NCI-H748 treated with DMSO at 0.1 percent for 48 hours (cell line): ENCODE measurements at regions not wholly inside any gene's neighbourhood (a gene's known extent, or its start where the extent isn't known, plus 50 kb on each side); places are given as distances from the start of the nearest gene placed in this dataset.

Source experiments
- DNase-seq: peaks from one replicate; lab custom pipeline; 2025; lab: John Stamatoyannopoulos, UW

DNA sequence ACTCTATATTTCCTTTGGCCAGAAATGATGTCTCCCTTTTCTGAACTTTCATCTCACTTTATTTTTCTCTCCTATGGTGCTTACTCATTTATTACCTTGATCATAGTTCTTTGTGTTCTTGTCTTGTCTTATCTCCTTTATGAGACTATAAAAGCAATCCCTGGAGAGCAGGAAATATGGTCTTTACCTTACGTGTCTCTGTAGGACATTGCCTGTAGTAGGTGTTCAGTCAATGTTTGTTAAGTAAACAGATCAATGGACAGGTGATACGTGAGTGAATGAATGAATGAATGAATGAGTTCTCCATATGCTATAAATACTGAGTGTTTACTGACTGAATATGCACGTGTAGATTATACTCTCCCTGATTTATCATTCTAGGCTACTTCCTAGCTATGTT is 193.7 kb upstream of the HMGA2 start:
- no peak for DNase-seq

- no peak for DNase-seq
Observed at GRCh38 chr12:65631621-65632111, 192.6 kb upstream of the HMGA2 start.

GRCh38 chr12:65632131-65632855 is 192.0 kb upstream of the HMGA2 start:
- DNase-seq: no peak

GRCh38 chr12:65634061-65634460 is 190.2 kb upstream of the HMGA2 start:
- no peak for DNase-seq

DNA sequence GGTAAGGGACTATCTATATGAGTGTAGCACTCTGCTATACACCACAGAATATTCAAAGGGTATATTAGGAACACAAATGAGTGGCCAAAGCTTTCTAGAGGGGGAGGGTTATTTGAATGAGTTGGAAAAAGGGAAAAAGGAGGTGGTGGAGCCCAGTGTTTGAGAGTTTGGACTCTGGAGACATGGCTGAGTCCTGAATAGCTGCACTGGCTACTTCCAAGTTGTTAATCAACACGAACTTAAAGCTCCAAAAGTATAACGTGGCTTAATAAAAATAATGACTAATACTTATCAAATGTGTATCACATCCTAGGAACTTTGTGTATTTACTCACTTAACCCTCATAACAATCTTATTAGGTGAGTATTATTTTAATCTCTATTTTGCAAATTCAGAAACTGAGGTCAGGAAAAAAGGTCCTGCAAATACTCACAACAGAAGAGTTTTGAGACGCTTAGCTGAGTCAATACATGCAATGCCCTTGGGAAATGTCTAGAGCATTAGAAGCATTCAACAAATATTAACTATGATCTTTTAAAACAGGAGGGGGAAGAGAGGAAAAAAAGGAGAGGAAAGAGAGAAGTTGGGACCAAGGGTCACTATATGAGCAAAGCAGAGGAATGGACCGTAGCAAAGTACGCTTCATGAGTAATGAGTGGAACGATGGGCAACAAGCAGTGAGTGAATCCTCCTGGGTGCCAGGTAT is 189.5 kb upstream of the HMGA2 start:
- DNase-seq: no peak

- DNase-seq: no peak
Observed at GRCh38 chr12:65636436-65636835, 187.8 kb upstream of the HMGA2 start.

GRCh38 chr12:65637150-65637549 is 187.1 kb upstream of the HMGA2 start:
- DNase-seq: no peak

DNA sequence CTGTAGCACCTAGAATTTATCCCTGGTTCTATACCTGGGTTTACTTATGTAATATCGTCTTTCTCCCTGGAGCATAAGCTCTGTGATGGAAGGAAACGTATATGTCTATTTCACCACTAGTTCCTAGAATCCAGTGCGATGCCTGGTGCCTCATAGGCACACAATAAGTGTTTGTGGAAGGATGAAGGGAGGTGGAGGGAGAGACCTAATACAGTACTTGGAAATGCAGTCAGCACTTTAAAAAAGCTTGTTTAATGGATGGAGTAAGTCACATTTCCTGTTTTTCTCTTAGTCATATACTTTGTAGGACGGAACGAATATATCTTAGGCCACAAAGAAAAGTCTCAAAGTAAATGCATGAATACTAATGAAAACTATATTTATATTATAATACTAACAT is 186.5 kb upstream of the HMGA2 start:
- DNase-seq: no peak

GRCh38 chr12:65638324-65638723 is 186.0 kb upstream of the HMGA2 start:
- no peak for DNase-seq

DNA sequence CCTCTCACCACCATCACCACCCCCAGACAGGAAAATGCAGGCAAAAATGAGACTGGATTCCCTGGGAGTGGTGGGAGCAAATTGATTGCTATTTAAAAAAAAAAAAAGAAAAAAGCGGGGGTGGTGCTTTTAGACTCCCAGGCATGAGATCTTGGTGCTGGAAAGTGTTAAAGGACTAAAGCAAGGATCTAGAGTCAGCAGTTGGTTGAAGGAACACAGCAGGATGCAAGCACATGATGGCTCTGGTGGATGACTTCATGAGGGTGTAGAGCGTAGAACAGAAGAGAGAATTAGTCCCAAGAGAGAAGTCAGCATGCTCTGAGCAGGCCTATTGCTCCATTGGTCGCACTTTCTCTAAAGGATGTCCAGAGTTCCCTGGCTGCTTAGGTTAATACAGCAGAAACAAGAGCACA is 183.8 kb upstream of the HMGA2 start:
- no peak for DNase-seq

GRCh38 chr12:65642061-65642661 is 182.1 kb upstream of the HMGA2 start:
- DNase-seq: no peak

GRCh38 chr12:65643171-65643570 is 181.1 kb upstream of the HMGA2 start:
- no peak for DNase-seq

DNA sequence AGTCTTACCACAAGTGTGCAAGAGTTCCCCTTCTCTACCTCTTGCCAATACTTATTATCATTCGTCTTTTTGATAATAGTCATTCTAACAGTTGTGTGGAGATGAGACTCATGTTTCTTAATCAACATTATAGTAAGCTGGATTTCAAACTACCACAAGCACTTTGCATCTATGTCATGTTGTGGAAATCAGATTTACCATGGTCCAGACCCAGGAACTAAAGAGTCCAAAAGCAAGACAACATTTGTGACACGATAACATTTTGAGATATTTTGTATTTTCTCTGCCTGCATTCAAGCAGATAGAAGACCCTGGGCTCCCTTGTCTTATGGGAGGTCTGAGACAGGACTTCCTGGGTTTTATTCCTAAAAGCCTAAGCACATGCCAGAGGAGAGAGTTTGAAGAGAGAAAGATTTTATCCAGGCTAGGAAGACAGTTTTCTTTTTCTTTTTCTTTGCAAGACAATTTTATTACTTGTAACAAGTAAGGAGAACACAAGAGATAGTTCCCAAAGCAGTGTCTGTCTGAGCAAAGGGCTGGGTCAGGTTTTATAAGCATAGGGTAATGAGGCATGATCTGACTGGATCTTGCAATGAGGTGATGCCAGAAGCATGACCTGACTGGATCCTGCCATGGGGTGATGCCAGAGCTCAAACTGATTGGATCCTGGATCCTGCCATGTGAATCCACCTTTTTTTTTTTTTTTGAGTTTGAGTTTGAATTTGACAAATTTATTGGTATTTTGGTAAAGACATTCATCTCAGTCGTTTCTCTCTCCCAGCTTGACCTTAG is 180.5 kb upstream of the HMGA2 start:
- DNase-seq: no peak

GRCh38 chr12:65646127-65646643 is 178.1 kb upstream of the HMGA2 start:
- no peak for DNase-seq

DNA sequence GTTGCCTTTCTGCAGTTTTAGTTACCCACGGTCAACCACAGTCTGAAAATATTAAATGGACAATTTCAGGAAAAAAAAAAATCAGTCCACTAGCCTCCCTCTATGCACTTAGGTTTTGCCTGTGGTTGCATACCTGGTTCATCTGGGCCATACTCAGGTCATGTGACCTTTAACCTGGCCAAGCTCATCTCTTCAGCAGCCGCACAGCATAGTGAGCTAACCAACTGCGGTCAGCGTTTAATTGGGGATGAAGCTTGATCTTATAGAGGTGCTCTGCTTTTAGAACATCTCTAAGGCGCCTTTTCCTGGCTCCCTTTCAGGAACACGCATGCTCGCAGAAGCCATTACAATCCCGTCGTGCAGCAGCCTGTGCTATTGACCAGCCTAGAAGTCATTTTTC is 177.2 kb upstream of the HMGA2 start:
- DNase-seq: no peak

- DNase-seq: no peak
Observed at GRCh38 chr12:65648461-65648860, 175.8 kb upstream of the HMGA2 start.

DNA sequence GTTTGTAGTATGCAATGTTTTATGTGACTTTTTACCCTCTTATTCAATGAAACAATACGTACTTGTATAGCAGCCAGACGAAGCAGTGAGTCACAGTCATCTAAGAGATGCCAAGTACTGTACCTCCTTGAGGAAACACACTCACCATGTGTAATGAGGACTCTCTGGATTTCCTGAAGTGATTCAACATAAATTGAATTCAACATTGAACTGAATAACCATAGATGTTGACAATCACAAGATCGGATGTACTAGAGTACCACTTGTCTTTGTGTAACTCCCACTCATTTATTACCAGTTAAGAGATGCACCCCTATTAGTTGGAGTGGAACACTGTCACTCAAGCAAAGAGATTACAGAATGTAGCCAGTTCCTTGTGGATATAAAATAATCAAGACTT is 175.2 kb upstream of the HMGA2 start:
- no peak for DNase-seq

- DNase-seq: no peak
Observed at GRCh38 chr12:65651060-65651459, 173.2 kb upstream of the HMGA2 start.

- no peak for DNase-seq
Observed at GRCh38 chr12:65653321-65653720, 171.0 kb upstream of the HMGA2 start.

GRCh38 chr12:65653946-65654629 is 170.2 kb upstream of the HMGA2 start:
- no peak for DNase-seq

DNA sequence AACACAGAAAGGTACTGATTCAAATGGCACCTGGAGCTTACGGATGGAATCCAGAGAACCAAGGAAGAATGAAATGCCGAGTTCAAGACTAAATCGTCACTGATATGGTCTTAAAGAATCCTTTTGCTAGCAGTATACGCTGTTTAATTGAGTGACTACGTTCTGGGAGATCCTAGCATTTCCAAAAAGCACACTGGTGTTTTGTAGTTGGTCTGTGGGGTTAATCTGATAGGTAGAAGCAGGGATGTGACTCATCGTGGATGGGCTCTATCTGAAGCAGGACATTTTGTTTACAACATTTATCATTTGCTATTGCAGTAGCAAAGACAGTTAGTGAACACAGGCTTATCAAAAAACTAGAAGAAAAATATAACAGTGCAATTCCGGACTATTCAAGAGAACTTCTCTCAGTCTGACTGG is 169.2 kb upstream of the HMGA2 start:
- DNase-seq: no peak
